ENCODE measurements at regions not wholly inside any gene's neighbourhood (a gene's known extent, or its start where the extent isn't known, plus 50 kb on each side); places are given as distances from the start of the nearest gene placed in this dataset.
"Not testable (repeated sequence)": the region's sequence is repeated elsewhere in the genome, so short reads cannot be mapped to it uniquely, and the experiment has no call there.

DNA sequence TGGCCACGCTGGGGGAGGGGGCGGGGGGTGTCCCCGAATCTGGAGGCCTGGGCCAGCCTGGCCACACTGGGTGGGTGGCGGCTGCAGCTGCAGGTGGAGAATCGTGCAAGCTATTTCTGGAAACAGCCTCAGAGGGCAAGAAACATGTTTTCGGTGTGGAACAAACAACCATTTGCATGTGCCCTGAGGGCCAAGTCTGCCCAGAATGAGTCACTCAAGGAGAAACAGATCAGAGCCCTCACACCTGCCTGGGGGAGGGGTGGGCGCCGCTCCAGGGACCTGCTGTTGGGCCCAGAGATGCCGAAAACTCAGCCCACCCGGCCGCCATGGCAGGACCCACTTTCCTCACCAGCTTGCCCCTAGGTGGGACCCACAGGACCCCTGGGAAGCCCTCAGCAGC is 170.0 kb downstream of the TMEM121 start:
- H3K4me2 ChIP-seq (ENCODE audit: insufficient read depth in 1 of 2, low read depth in 2 of 2, low read length in 2 of 2); H3K4me3 ChIP-seq (ENCODE audit: extremely low read depth in 1 of 4, insufficient read depth in 2 of 4, low read depth in 3 of 4, low read length in 4 of 4); H3K23me2 ChIP-seq (ENCODE audit: low read depth, low read length); H3K79me1 ChIP-seq (ENCODE audit: low read depth, low read length); FAIRE-seq; H3K27me3 ChIP-seq (replicated peaks in 1 of 4; ENCODE audit: control insufficient read depth in 3 of 4, extremely low read depth in 1 of 4, insufficient read depth in 3 of 4, low read length in 3 of 4); H3K36me3 ChIP-seq (ENCODE audit: control insufficient read depth in 2 of 4, insufficient read depth in 4 of 4, low read length in 3 of 4); H2BK120ac ChIP-seq (replicated peaks; ENCODE audit: low read depth, low read length); H3K79me2 ChIP-seq (ENCODE audit: control insufficient read depth in 1 of 2, insufficient read depth in 2 of 2, low read length in 2 of 2); H3K27ac ChIP-seq (ENCODE audit: low read depth, low read length); H2BK12ac ChIP-seq (ENCODE audit: low read depth, low read length); H4K8ac ChIP-seq (ENCODE audit: extremely low read depth, insufficient read depth, low read length); DNase-seq (ENCODE audit: low read depth in 1 of 2, low spot score in 2 of 2); H2BK20ac ChIP-seq (ENCODE audit: low read length); H2AFZ ChIP-seq (ENCODE audit: low read length); H2BK5ac ChIP-seq (ENCODE audit: low read depth, low read length); POLR2A ChIA-PET (ENCODE audit: partially characterized antibody); H2BK15ac ChIP-seq (ENCODE audit: low read length); H3K56ac ChIP-seq (replicated peaks; ENCODE audit: insufficient read length, low read depth, low read length); H4K20me1 ChIP-seq (replicated peaks in 1 of 2; ENCODE audit: control insufficient read depth in 1 of 2, insufficient read depth in 2 of 2, low read length in 2 of 2); H3K14ac ChIP-seq (ENCODE audit: insufficient read length); H3K18ac ChIP-seq (ENCODE audit: extremely low read depth, low read length); H3K9ac ChIP-seq (replicated peaks in 1 of 4; ENCODE audit: extremely low read depth in 1 of 4, low read depth in 3 of 4, low read length in 3 of 4); H3K4ac ChIP-seq (replicated peaks; ENCODE audit: insufficient read length, low read depth, low read length); H4K5ac ChIP-seq (ENCODE audit: insufficient read length, low read depth, low read length); H3K4me1 ChIP-seq (replicated peaks in 1 of 4; ENCODE audit: control insufficient read depth in 3 of 4, insufficient read depth in 4 of 4, low read length in 3 of 4); H4K91ac ChIP-seq (replicated peaks; ENCODE audit: insufficient read length, low read length); CTCF ChIA-PET (ENCODE audit: partially characterized antibody); H3K23ac ChIP-seq (ENCODE audit: insufficient read length); H2AK5ac ChIP-seq (ENCODE audit: low read depth, low read length): not testable (repeated sequence)
- no CpG with 5 or more reads among the region's 11 CpGs for WGBS, 2 experiments (ENCODE audit: extremely low coverage in 1 of 2, insufficient coverage in 1 of 2, insufficient read length in 1 of 2, insufficient replicate concordance in 2 of 2, low coverage in 1 of 2, low lambda C conversion rate in 2 of 2, missing lambda C conversion rate in 1 of 2)
- peaks cover 25 to 47% of the 10 kb centered on the region in 2 experiments for H3K9me3 ChIP-seq (ENCODE audit: insufficient read depth in 2 of 2, low read depth in 1 of 2, low read length in 1 of 2)

DNA sequence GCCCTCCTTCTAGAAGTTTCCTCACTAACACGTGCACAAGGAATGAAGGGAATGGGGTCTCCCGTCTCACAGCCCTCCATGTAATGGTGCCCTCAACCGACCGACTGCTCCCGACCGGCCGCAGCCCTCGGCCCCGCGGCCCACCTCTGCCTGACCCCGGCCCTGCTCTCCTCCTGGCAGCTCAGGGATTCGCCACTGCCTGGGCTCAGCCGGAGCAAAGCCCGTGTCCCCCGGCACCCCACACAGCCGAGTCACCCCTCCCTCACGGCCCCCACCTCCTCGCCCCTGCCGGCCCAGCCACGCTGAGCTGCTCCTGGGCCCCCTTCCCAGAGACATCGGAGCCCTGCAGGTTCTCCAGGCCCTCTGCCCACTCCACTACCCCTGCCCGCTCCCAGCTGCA is 171.0 kb downstream of the TMEM121 start:
- H3K4ac ChIP-seq (replicated peaks; ENCODE audit: insufficient read length, low read depth, low read length); H3K4me3 ChIP-seq (ENCODE audit: extremely low read depth in 1 of 4, insufficient read depth in 2 of 4, low read depth in 3 of 4, low read length in 4 of 4); H3K9ac ChIP-seq (replicated peaks in 1 of 4; ENCODE audit: extremely low read depth in 1 of 4, low read depth in 3 of 4, low read length in 3 of 4); H4K91ac ChIP-seq (replicated peaks; ENCODE audit: insufficient read length, low read length); H2BK15ac ChIP-seq (ENCODE audit: low read length); DNase-seq (ENCODE audit: low read depth in 1 of 2, low spot score in 2 of 2); H3K56ac ChIP-seq (replicated peaks; ENCODE audit: insufficient read length, low read depth, low read length); H2BK12ac ChIP-seq (ENCODE audit: low read depth, low read length); H3K14ac ChIP-seq (ENCODE audit: insufficient read length); H3K79me1 ChIP-seq (ENCODE audit: low read depth, low read length); H2BK20ac ChIP-seq (ENCODE audit: low read length); H3K79me2 ChIP-seq (ENCODE audit: control insufficient read depth in 1 of 2, insufficient read depth in 2 of 2, low read length in 2 of 2); H3K27me3 ChIP-seq (replicated peaks in 1 of 4; ENCODE audit: control insufficient read depth in 3 of 4, extremely low read depth in 1 of 4, insufficient read depth in 3 of 4, low read length in 3 of 4); H2BK5ac ChIP-seq (ENCODE audit: low read depth, low read length); H2AK5ac ChIP-seq (ENCODE audit: low read depth, low read length); POLR2A ChIA-PET (ENCODE audit: partially characterized antibody); H3K4me1 ChIP-seq (replicated peaks in 1 of 4; ENCODE audit: control insufficient read depth in 3 of 4, insufficient read depth in 4 of 4, low read length in 3 of 4); H4K5ac ChIP-seq (ENCODE audit: insufficient read length, low read depth, low read length); H3K18ac ChIP-seq (ENCODE audit: extremely low read depth, low read length); H4K8ac ChIP-seq (ENCODE audit: extremely low read depth, insufficient read depth, low read length); H2BK120ac ChIP-seq (replicated peaks; ENCODE audit: low read depth, low read length); H2AFZ ChIP-seq (ENCODE audit: low read length); FAIRE-seq; H3K4me2 ChIP-seq (ENCODE audit: insufficient read depth in 1 of 2, low read depth in 2 of 2, low read length in 2 of 2); H4K20me1 ChIP-seq (replicated peaks in 1 of 2; ENCODE audit: control insufficient read depth in 1 of 2, insufficient read depth in 2 of 2, low read length in 2 of 2); H3K27ac ChIP-seq (ENCODE audit: low read depth, low read length); H3K23ac ChIP-seq (ENCODE audit: insufficient read length); H3K23me2 ChIP-seq (ENCODE audit: low read depth, low read length); H3K36me3 ChIP-seq (ENCODE audit: control insufficient read depth in 2 of 4, insufficient read depth in 4 of 4, low read length in 3 of 4); CTCF ChIA-PET (ENCODE audit: partially characterized antibody): not testable (repeated sequence)
- WGBS, 2 experiments (ENCODE audit: extremely low coverage in 1 of 2, insufficient coverage in 1 of 2, insufficient read length in 1 of 2, insufficient replicate concordance in 2 of 2, low coverage in 1 of 2, low lambda C conversion rate in 2 of 2, missing lambda C conversion rate in 1 of 2) = 60% methylated on average over 1 of the region's 22 CpGs; no CpG with 5 or more reads in 1 of the 2 experiments
- peaks cover 34 to 50% of the 10 kb centered on the region in 2 experiments for H3K9me3 ChIP-seq (ENCODE audit: insufficient read depth in 2 of 2, low read depth in 1 of 2, low read length in 1 of 2)

Data from H1 (cell line).